PFSK-1 (cell line): ENCODE measurements at regions not wholly inside any gene's neighbourhood (a gene's known extent, or its start where the extent isn't known, plus 50 kb on each side); places are given as distances from the start of the nearest gene placed in this dataset.

ENCODE experiments used
- POLR2AphosphoS5 ChIP-seq: IDR thresholded peaks from 2 replicates; pipeline ENCODE4 v1.6.1; 2012; ENCODE audit warnings: low read depth, mild to moderate bottlenecking, control low read depth, low read length, moderate library complexity
- SIN3A ChIP-seq: IDR thresholded peaks from 2 replicates; pipeline ENCODE4 v1.6.1; 2012; ENCODE audit warnings: mild to moderate bottlenecking, low read length, moderate library complexity, borderline replicate concordance; ENCODE audit not compliant: insufficient read depth
- TAF1 ChIP-seq: IDR thresholded peaks from 2 replicates; pipeline ENCODE4 v1.6.1; 2012; ENCODE audit warnings: low read length, control low read depth, borderline replicate concordance; ENCODE audit not compliant: insufficient read depth
- TF ChIP-seq, protein P1 (sequence below), 2 experiments: IDR thresholded peaks; 2 replicates each; pipeline versions ENCODE4 v1.6.1 to v1.8.0; 2011 to 2012; ENCODE audit warnings: low read depth in 2 of 2, low read length in 2 of 2, control low read depth in 1 of 2, inconsistent platforms in 1 of 2, mild to moderate bottlenecking in 1 of 2, moderate library complexity in 1 of 2; ENCODE audit not compliant: insufficient read depth in 1 of 2

- TF ChIP-seq POLR2AphosphoS5 (no peak), TAF1 (no peak), SIN3A (no peak)
- TF ChIP-seq, protein P1, sequence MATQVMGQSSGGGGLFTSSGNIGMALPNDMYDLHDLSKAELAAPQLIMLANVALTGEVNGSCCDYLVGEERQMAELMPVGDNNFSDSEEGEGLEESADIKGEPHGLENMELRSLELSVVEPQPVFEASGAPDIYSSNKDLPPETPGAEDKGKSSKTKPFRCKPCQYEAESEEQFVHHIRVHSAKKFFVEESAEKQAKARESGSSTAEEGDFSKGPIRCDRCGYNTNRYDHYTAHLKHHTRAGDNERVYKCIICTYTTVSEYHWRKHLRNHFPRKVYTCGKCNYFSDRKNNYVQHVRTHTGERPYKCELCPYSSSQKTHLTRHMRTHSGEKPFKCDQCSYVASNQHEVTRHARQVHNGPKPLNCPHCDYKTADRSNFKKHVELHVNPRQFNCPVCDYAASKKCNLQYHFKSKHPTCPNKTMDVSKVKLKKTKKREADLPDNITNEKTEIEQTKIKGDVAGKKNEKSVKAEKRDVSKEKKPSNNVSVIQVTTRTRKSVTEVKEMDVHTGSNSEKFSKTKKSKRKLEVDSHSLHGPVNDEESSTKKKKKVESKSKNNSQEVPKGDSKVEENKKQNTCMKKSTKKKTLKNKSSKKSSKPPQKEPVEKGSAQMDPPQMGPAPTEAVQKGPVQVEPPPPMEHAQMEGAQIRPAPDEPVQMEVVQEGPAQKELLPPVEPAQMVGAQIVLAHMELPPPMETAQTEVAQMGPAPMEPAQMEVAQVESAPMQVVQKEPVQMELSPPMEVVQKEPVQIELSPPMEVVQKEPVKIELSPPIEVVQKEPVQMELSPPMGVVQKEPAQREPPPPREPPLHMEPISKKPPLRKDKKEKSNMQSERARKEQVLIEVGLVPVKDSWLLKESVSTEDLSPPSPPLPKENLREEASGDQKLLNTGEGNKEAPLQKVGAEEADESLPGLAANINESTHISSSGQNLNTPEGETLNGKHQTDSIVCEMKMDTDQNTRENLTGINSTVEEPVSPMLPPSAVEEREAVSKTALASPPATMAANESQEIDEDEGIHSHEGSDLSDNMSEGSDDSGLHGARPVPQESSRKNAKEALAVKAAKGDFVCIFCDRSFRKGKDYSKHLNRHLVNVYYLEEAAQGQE (IDR thresholded peaks at IDR 0.05; ENCODE audit: insufficient read depth in 1 of 2, low read depth in 2 of 2, low read length in 2 of 2), result no peak
Measured at GRCh38 chr6:148105695-148106094, 236.9 kb upstream of the SASH1 start.
